ENCODE measurements at regions not wholly inside any gene's neighbourhood (a gene's known extent, or its start where the extent isn't known, plus 50 kb on each side); places are given as distances from the start of the nearest gene placed in this dataset.
A peak's percentile ranks its signal among the peaks of the same experiment; 100 is the strongest.
"Not testable (repeated sequence)": the region's sequence is repeated elsewhere in the genome, so short reads cannot be mapped to it uniquely, and the experiment has no call there.

DNA sequence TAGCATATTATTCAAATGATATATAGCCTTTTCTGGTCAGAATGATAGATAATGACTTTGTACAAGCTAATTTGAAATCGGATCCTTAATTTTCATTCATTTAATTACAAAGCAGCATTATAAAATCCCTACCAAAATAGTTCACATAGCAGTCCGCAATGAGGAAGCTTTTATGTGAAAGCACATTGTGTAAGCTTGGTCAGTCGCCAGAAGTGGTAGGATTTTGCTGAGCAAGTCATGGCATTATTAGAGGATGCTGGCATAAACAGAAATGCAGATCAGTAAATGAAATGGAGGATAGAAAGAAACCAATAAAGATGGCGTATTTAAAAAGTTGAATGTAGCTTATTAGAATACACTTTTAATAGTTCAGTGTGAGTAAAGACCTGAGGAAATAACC, 93.2 kb upstream of the DIAPH2 start:
- TF ChIP-seq POLR2A (IDR thresholded peaks at IDR 0.05) (no peak), POLR2AphosphoS5 (IDR thresholded peaks at IDR 0.05) (no peak), EP300 (IDR thresholded peaks at IDR 0.05) (no peak)
- TF ChIP-seq, protein P1, sequence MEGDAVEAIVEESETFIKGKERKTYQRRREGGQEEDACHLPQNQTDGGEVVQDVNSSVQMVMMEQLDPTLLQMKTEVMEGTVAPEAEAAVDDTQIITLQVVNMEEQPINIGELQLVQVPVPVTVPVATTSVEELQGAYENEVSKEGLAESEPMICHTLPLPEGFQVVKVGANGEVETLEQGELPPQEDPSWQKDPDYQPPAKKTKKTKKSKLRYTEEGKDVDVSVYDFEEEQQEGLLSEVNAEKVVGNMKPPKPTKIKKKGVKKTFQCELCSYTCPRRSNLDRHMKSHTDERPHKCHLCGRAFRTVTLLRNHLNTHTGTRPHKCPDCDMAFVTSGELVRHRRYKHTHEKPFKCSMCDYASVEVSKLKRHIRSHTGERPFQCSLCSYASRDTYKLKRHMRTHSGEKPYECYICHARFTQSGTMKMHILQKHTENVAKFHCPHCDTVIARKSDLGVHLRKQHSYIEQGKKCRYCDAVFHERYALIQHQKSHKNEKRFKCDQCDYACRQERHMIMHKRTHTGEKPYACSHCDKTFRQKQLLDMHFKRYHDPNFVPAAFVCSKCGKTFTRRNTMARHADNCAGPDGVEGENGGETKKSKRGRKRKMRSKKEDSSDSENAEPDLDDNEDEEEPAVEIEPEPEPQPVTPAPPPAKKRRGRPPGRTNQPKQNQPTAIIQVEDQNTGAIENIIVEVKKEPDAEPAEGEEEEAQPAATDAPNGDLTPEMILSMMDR (IDR thresholded peaks at IDR 0.05): no peak
- no peak overlapping the region for H3K4me3 ChIP-seq
- no peaks in the 10 kb centered on the region for H3K9me3 ChIP-seq
- H3K27me3 ChIP-seq: no peaks in the 10 kb centered on the region
- no peaks in the 10 kb centered on the region for H3K4me1 ChIP-seq
- DNase-seq: peak in 1 of 2 donors; percentile 21
- no peak for ATAC-seq (ENCODE audit: low FRiP score in 2 of 2)
- H3K27ac ChIP-seq: no peak overlapping the region
- H3K36me3 ChIP-seq: no peaks in the 10 kb centered on the region
- 63% methylated on average over 4 of the region's 4 CpGs for WGBS, 2 donors

DNA sequence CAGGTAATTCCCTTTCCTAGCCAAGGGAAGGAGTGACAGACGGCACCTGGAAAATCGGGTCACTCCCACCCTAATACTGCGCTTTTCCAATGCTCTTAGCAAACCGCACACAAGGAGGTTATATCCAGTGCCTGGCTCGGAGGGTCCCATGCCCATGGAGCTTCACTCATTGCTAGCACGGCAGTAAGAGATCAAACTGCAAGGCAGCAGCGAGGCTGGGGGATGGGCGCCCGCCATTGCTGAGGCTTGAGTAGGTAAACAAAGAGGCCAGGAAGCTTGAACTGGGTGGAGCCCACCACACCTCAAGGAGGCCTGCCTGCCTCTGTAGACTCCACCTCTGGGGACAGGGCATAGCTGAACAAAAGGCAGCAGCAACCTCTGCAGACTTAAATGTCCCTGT, 86.8 kb upstream of the DIAPH2 start:
- peak in 1 of 2 donors; percentile 1 for DNase-seq
- H3K27me3 ChIP-seq; H3K9me3 ChIP-seq; ATAC-seq (ENCODE audit: low FRiP score in 2 of 2); H3K36me3 ChIP-seq; H3K4me1 ChIP-seq; H3K27ac ChIP-seq; H3K4me3 ChIP-seq: not testable (repeated sequence)
- 85 to 90% methylated on average over 2 to 9 of the region's 9 CpGs for WGBS, 2 donors

DNA sequence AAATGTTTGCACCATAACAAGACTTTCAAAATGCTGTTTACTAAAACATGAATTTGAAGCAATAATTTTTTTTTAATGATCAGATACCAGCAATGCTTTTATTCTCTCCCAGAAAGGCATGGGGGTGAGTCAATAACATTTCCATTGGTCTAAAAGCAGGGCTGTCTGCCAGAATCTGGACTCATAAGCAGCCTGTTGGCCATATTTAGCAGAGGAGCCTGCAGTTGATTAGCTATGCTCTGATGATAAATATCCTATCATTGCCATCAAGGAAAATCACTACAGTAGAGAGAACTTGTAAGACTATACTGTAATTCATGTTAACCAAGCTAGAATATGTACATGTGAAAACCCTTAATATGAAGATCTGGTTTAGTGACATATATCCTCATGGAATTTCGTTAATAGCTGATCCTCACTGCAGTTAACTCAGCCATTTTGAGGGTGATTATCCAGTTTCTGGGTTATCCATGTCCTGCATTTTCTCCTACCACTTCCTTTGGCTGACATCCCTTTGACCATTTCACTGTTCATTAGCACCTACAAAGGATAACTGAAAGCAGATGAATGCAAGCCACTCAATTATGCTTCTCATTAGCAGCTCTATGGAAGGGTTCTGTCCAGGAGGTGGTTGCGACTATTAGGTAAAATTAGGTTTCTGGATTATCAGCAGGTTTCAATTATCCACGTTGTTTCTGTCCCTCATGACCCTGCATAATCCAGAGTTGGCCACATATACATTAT, 72.9 kb upstream of the DIAPH2 start:
- WGBS, 2 donors: 51 to 75% methylated on average over 3 of the region's 3 CpGs
- Histone ChIP-seq H3K9me3 (no peaks in the 10 kb centered on the region), H3K27me3 (no peaks in the 10 kb centered on the region), H3K36me3 (no peaks in the 10 kb centered on the region), H3K4me1 (no peaks in the 10 kb centered on the region), H3K27ac (no peak overlapping the region), H3K4me3 (no peak overlapping the region)
- ATAC-seq (ENCODE audit: low FRiP score in 2 of 2) (no peak), DNase-seq (no peak)
- TF ChIP-seq EP300 (IDR thresholded peaks at IDR 0.05): no peak
- TF ChIP-seq POLR2A (IDR thresholded peaks at IDR 0.05): no peak
- TF ChIP-seq POLR2AphosphoS5 (IDR thresholded peaks at IDR 0.05): no peak
- TF ChIP-seq, protein P1 (IDR thresholded peaks at IDR 0.05): no peak

DNA sequence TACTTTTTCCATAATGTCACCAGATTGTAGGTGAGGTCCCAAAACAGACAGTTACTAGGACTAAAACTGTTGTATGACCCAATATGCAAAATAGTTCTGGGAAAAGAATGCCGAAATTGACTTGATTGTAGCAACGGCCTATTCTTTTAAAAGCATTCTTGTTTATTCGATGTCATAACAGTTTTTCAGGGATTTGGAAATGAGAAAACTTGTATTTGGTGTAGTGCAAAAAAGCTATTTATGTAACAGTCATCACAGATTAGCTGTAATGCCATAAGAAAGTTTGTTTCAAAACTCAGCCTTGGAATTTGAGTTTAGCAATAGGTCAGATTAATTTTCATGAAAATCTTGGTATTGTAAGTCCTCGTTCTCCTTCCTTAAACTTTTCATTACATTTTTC, 69.2 kb upstream of the DIAPH2 start:
- Histone ChIP-seq H3K9me3 (no peaks in the 10 kb centered on the region), H3K36me3 (no peaks in the 10 kb centered on the region), H3K4me3 (no peak overlapping the region), H3K4me1 (no peaks in the 10 kb centered on the region), H3K27me3 (no peaks in the 10 kb centered on the region), H3K27ac (no peak overlapping the region)
- DNase-seq: no peak
- no peak for TF ChIP-seq POLR2A (IDR thresholded peaks at IDR 0.05)
- no peak for TF ChIP-seq EP300 (IDR thresholded peaks at IDR 0.05)
- TF ChIP-seq, protein P1 (IDR thresholded peaks at IDR 0.05): no peak
- no peak for TF ChIP-seq POLR2AphosphoS5 (IDR thresholded peaks at IDR 0.05)
- ATAC-seq (ENCODE audit: low FRiP score in 2 of 2): no peak
- 74 to 76% methylated on average over 4 of the region's 4 CpGs for whole genome bisulfite sequencing, 2 donors

DNA sequence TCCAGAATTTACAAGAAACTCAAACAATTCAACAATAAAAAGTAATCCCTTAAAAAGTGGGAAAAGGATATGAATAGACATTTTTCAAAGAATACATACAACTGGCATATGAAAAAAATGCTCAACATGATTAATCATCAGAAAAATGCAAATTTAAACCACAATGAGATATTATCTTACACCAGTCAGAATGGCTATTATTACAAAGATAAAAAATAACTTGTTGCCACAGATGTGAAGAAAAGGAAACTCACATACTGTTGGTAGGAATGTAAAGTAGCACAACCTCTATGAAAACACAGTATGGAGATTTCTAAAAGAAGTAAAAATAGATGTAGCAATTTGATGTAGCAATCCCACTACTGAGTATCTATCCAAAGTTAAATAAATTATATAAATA, 65.1 kb upstream of the DIAPH2 start:
- no peak for ATAC-seq (ENCODE audit: low FRiP score in 2 of 2)
- no peak for TF ChIP-seq POLR2A (IDR thresholded peaks at IDR 0.05)
- TF ChIP-seq EP300 (IDR thresholded peaks at IDR 0.05): no peak
- TF ChIP-seq, protein P1 (IDR thresholded peaks at IDR 0.05): no peak
- no peak for TF ChIP-seq POLR2AphosphoS5 (IDR thresholded peaks at IDR 0.05)
- H3K36me3 ChIP-seq: no peaks in the 10 kb centered on the region
- H3K27me3 ChIP-seq: no peaks in the 10 kb centered on the region
- H3K4me3 ChIP-seq: no peak overlapping the region
- no peaks in the 10 kb centered on the region for H3K4me1 ChIP-seq
- H3K27ac ChIP-seq: no peak overlapping the region
- DNase-seq: no peak
- H3K9me3 ChIP-seq: no peaks in the 10 kb centered on the region
